Mesodermal cell (in vitro differentiated cells): ENCODE measurements at regions not wholly inside any gene's neighbourhood (a gene's known extent, or its start where the extent isn't known, plus 50 kb on each side); places are given as distances from the start of the nearest gene placed in this dataset.

Source experiments
- H3K27ac ChIP-seq: 2 replicates; pipeline ENCODE4 v1.7.0; 2013; ENCODE audit warnings: mild to moderate bottlenecking, low read depth, low read length, moderate library complexity; ENCODE audit not compliant: severe bottlenecking
- H3K36me3 ChIP-seq: 2 replicates; pipeline ENCODE4 v1.7.1; 2013; ENCODE audit warnings: mild to moderate bottlenecking, low read length, moderate library complexity; ENCODE audit not compliant: control insufficient read depth, insufficient read depth
- H3K4me1 ChIP-seq: one replicate; pipeline ENCODE4 v1.7.1; 2013; ENCODE audit warnings: mild to moderate bottlenecking, low read length; ENCODE audit not compliant: insufficient read depth, control insufficient read depth, poor library complexity, severe bottlenecking
- H3K4me3 ChIP-seq: 2 replicates; pipeline ENCODE4 v1.7.0; 2013; ENCODE audit warnings: low read length, control low read depth, mild to moderate bottlenecking; ENCODE audit not compliant: insufficient read depth, poor library complexity, severe bottlenecking; ENCODE audit errors: extremely low read depth
- H3K9me3 ChIP-seq: 2 replicates; pipeline ENCODE4 v1.7.1; 2013; ENCODE audit warnings: mild to moderate bottlenecking, low read length, moderate library complexity; ENCODE audit not compliant: control insufficient read depth
- WGBS, 2 experiments: methylation state at CpG; one replicate each; pipeline ENCODE4 v1.1.5; 2013; ENCODE audit warnings: missing lambda C conversion rate in 2 of 2; ENCODE audit not compliant: insufficient coverage in 2 of 2; 5-methylcytosine and 5-hydroxymethylcytosine counted together

DNA sequence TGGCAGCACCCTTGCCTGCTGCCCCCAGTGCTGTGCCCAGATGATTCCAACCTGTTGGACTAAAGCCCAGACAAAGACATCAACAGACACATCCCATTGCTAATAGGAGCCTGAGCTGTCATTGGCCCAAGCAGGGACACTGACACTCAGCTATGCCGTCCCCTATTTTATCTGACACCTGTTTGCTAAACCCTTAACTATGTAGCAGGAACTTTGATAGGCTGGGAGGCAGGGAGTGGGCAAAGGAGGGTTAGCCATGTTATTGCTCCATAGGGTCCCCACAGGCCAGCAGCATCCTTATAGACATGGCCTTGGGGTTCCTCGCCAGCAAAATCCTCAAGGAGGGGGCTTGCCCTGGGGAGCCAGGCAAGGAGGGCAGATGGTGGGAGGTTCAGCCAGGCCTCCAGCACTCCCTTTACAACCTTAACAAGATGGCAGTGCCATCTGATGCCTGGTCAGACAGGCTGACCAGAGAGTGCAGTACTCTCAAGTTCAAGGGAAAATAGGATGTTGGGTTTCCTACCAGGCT, 50.4 kb upstream of the CDKN2AIPNL start:
- Histone ChIP-seq H3K27ac (no peak overlapping the region), H3K9me3 (no peaks in the 10 kb centered on the region)
- 60 to 80% methylated on average over 1 of the region's 2 CpGs for WGBS, 2 experiments

More for the DNA sequence above, 50.4 kb upstream of the CDKN2AIPNL start:
- H3K4me3 ChIP-seq, result no peak overlapping the region
- H3K4me1 ChIP-seq, result peaks cover 13% of the 10 kb centered on the region
- H3K36me3 ChIP-seq, result no peaks in the 10 kb centered on the region
